ENCODE measurements at regions not wholly inside any gene's neighbourhood (a gene's known extent, or its start where the extent isn't known, plus 50 kb on each side); places are given as distances from the start of the nearest gene placed in this dataset.
"Not testable (repeated sequence)": the region's sequence is repeated elsewhere in the genome, so short reads cannot be mapped to it uniquely, and the experiment has no call there.

DNA sequence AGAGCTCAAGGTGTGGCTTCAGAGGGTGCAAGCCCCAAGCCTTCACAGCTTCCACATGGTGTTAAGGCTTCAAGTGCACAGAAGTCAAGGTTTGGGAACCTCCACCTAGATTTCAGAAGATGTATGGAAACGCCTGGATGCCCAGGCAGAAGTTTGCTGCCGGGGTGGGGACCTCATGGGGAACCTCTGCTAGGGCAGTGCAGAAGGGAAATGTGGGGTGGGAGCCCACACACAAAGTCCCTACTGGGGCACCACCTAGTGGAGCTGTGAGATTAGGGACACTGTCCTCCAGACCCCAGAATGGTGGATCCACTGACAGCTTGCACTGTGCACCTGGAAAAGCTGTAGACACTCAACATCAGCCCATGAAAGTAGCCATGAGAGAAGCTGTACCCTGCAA, 99.6 kb upstream of the CLEC14A start:
- ATAC-seq; H3K9me3 Mint-ChIP-seq; H3K27ac Mint-ChIP-seq; H3K36me3 Mint-ChIP-seq; DNase-seq (ENCODE audit: low spot score in 2 of 2): not testable (repeated sequence)

DNA sequence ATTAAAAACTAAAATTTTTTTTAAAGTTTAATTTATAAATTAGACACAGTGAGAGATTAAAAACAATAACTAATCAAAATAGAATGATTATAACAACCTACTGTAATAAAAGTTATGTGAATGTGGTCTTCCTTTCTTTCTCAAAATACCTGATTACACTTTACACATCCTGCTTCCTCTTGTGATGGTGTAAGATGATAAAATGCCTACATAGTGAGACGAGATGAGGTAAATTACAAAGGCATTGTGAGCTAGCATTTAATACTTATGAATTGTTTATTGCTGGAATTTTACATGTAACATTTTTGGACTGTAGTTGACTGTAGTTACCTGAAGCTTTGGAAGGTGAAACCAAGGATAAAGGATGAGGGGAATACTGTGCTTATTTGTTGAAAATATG, 94.2 kb upstream of the CLEC14A start:
- Mint-ChIP-seq H3K9me3 (peaks cover 0 to 3% of the 10 kb centered on the region in 2 donors), H3K36me3 (no peaks in the 10 kb centered on the region), H3K27ac (no peak overlapping the region)
- ATAC-seq: no peak
- no peak for DNase-seq (ENCODE audit: low spot score in 2 of 2)

DNA sequence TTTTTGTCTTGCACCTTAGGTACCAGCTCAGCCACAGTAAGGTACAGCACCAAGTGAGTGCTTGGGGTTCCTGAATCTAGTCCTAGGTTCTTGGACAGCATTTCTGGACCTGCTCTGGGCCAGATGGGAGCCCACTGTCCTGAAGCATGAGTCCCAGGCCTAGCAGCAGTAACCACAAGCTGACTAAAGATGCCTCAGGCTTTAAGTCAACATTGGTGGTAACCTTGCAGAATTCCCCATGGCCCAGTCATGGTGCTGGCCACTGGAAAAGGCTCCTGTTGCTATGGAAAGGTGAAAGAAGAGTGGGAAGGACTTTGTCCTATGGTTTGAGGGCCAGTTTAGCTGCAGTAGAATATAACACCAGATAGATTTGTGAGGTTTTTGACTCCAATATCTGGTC, 86.9 kb upstream of the CLEC14A start:
- Mint-ChIP-seq H3K9me3 (peaks cover 0 to 3% of the 10 kb centered on the region in 2 donors), H3K27ac (no peak overlapping the region), H3K36me3 (no peaks in the 10 kb centered on the region)
- ATAC-seq (no peak), DNase-seq (ENCODE audit: low spot score in 2 of 2) (no peak)

DNA sequence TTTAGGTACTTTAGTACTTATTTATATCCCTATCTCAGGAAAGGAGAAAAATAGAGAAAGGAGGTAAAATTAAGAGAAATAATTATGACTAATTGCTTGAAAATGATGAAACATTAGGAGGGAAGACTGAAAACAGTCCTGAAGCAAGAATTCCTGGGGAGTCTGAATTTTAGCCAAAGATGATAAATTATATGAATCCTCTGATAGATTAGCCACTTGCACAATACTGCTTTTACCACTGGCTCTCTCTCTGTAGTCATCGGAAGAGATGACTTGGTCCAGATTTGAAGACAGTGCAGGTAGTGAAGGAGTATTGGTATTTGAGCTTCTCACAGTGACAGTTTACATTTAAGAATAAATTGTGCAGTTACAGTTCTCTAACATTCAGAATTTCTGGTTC, 83.8 kb upstream of the CLEC14A start:
- no peak for ATAC-seq
- Mint-ChIP-seq H3K36me3 (no peaks in the 10 kb centered on the region), H3K27ac (no peak overlapping the region), H3K9me3 (no peaks in the 10 kb centered on the region)
- DNase-seq (ENCODE audit: low spot score in 2 of 2): no peak

DNA sequence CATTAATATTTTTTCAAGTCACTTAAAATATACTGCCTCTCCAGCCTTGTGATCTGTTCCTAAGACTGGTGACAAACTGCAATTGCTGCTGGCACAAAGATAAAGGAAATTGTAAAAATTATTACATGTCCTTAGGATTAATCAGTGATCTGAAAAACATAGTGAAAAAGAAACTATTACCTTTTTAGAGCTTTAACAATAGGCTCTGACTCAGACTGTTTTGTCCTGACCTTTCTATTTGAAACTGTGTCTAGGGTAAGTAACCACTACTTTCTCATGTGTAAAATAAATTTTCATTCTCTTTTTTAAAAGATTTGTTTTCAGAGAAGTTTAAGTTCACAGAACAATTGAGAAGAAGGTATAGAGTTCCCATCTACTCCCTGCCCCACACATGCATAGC, 80.4 kb upstream of the CLEC14A start:
- no peak for ATAC-seq
- no peak overlapping the region for H3K27ac Mint-ChIP-seq

DNA sequence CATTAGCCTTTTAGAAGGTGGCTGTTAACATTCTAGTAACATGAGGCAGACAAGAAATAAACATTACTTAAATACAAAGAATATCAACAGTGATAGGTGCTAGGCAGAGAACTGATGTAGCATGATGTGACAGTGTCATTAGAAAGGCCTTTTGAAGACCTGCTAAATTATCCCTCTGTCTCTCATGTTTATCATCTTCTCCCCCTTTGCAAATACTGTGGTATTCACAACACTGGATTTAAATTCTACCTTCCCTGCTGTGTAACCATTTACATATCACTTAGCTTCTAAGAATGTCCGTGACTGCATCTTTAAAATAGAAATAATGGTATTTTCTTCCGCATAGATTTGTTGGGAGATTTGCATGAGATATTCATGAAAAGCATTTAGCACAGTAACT, 74.4 kb upstream of the CLEC14A start:
- H3K9me3 Mint-ChIP-seq: no peaks in the 10 kb centered on the region
- ATAC-seq (no peak), DNase-seq (ENCODE audit: low spot score in 2 of 2) (no peak)
- no peak overlapping the region for H3K27ac Mint-ChIP-seq
- no peaks in the 10 kb centered on the region for H3K36me3 Mint-ChIP-seq

More for the DNA sequence above, 80.4 kb upstream of the CLEC14A start:
- Mint-ChIP-seq H3K9me3 (no peaks in the 10 kb centered on the region), H3K36me3 (no peaks in the 10 kb centered on the region)
- DNase-seq (ENCODE audit: low spot score in 2 of 2): no peak

DNA sequence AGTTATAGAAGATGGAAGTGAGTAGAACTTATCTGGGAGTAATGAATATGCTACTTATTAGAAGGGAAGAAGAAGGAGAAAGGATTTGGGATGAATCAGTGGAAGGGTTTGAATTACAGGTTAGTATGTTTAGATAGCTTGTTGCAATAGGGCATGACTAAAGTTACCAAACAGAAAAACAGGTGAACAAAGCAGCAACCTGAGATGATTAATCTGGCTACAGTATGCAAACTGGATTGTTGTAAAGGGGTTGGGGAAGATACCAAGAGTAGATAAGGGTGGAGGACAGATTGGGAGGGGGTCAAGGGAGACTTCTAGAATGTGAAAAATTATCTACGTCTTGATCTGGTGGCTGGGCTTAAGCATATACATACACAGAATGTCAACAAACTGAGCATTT, 73.4 kb upstream of the CLEC14A start:
- ATAC-seq (no peak), DNase-seq (ENCODE audit: low spot score in 2 of 2) (no peak)
- no peaks in the 10 kb centered on the region for H3K36me3 Mint-ChIP-seq
- H3K9me3 Mint-ChIP-seq: no peaks in the 10 kb centered on the region
- H3K27ac Mint-ChIP-seq: no peak overlapping the region

DNA sequence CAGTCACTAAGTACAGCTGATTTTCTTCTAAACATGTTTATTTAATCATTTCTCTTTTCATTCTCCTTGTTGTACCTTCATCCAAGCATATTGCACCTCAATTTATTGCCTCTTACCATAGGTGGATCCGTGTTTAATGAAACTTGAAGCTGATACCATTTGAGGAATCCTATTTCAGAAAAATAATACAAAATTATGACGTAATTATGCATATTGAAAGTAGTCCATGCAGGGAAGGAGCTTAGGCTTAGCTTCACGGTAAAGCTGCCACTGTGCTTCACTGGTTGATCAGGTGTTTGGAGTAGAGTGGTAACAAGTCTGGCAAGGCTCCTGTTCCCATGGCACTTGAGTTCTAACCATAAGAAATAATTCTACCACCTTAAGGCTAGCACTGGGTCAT, 61.0 kb upstream of the CLEC14A start:
- no peaks in the 10 kb centered on the region for H3K36me3 Mint-ChIP-seq
- no peak for ATAC-seq
- H3K27ac Mint-ChIP-seq: no peak overlapping the region
- DNase-seq (ENCODE audit: low spot score in 2 of 2): no peak
- no peaks in the 10 kb centered on the region for H3K9me3 Mint-ChIP-seq

DNA sequence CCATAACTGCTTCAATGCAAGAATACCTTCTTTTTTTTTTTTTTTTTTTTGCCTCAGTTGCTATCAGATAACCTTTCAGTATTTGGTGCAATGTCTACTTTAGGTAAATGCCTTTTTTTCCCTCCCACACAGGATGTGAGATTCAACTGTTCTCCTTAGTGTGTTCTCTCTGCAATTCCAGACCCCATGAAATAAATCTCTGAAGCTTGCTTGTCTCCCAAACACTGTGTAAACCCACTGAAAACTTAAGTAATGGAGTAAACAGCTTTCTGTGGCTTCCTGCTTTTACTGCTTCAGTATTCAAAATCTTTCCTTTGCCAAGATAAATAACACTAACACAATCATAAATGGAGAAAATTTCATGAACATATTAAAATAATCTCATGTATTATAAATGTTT, 55.8 kb upstream of the CLEC14A start:
- Mint-ChIP-seq H3K36me3 (no peaks in the 10 kb centered on the region), H3K9me3 (no peaks in the 10 kb centered on the region), H3K27ac (no peak overlapping the region)
- no peak for ATAC-seq
- no peak for DNase-seq (ENCODE audit: low spot score in 2 of 2)

DNA sequence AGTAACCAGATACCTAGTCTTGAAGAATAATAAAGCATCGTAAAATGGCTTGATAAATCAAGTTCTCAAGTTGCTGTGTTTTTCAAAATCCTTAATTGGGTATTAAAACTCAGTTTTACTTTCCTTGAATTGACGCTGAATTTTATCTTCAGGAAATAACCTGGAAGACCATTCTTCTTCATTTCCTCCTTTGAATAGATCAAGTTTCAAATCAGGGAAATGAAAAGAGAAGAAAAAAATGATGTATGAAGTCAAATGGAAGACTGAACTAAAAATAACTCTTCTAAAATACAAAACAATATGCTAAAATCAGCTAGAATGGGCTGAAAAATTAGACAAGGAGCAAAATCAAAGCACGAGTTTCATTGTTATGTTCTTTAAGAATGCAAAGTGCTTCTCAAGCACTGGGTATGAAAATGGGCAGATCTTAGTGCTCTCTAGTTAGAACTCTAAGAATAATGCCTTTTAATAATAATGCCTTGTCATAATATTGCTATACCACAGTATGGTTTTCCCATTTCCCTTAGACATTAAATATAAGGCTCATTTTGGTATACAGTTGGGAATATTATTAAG, 54.6 kb upstream of the CLEC14A start:
- H3K27ac Mint-ChIP-seq: no peak overlapping the region

DNA sequence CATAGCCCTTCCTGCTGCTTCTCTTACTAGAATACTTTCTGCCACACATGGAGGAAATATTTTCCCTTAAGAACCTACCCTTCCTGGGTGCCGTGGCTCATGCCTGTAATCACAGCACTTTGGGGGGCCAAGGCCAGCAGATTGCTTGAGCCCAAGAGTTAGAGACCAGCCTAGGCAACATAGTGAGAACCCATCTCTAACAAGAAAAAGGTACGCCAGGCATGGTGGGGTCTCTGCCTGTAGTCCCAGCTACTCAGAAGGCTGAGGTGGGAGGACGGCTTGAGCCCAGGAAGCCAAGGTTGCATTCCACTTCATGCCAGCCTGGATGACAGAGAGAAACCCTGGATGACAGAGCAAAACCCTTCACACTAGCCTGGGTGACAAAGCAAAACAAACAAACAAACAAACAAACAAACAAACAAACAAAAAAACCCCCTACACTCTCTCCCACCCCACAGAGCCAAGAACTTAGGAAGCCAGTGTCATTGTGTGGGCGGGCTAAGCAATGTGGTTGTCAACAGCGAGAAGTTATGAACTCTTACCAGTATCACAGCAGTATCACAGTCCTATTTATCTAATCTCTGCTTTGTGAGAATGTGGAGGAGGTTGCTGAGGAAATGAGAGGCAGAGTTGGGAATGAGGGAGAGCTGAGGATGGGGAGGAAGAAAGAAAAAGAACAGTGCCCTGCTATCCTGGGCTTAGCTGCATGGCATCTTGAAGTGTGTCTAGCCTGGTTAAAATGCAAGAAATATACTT, 53.8 kb upstream of the CLEC14A start:
- H3K9me3 Mint-ChIP-seq: no peaks in the 10 kb centered on the region
- ATAC-seq (no peak), DNase-seq (ENCODE audit: low spot score in 2 of 2) (no peak)
- H3K36me3 Mint-ChIP-seq: no peaks in the 10 kb centered on the region
- H3K27ac Mint-ChIP-seq: no peak overlapping the region

More for the DNA sequence above, 54.6 kb upstream of the CLEC14A start:
- no peaks in the 10 kb centered on the region for H3K36me3 Mint-ChIP-seq
- ATAC-seq (no peak), DNase-seq (ENCODE audit: low spot score in 2 of 2) (no peak)
- H3K9me3 Mint-ChIP-seq: no peaks in the 10 kb centered on the region

Data from activated naive CD4-positive, alpha-beta T cell treated with anti-CD3 and anti-CD28 coated beads, Interleukin-2, amount 50 U/mL, for 72 hours (primary cell).